ENCODE measurements at regions not wholly inside any gene's neighbourhood (a gene's known extent, or its start where the extent isn't known, plus 50 kb on each side); places are given as distances from the start of the nearest gene placed in this dataset.
A peak's percentile ranks its signal among the peaks of the same experiment; 100 is the strongest.

GRCh38 chr20:48153523-48153922, 368.2 kb upstream of the SULF2 start:
- TF ChIP-seq RFX1 (IDR thresholded peaks at IDR 0.05) = peak; percentile 56; the same call in 1 of the 2 replicates
- TF ChIP-seq ZNF256 (CRISPR knock-in tag; conservative IDR thresholded peaks at IDR 0.05) = no peak
- 21% methylated on average over 3 of the region's 3 CpGs for WGBS (ENCODE audit: low lambda C conversion rate)
- POLR2A ChIA-PET = no interaction called here

GRCh38 chr20:48153103-48153502, 367.8 kb upstream of the SULF2 start:
- FAIRE-seq = no peak

More at GRCh38 chr20:48153523-48153922, 368.2 kb upstream of the SULF2 start:
- Histone ChIP-seq H3K4me3 (replicated peaks in 1 of 3; ENCODE audit: insufficient read depth in 1 of 3, low read depth in 2 of 3, low read length in 3 of 3) (no peak overlapping the region), H4K20me1 (ENCODE audit: insufficient read depth, low read length) (no peaks in the 10 kb centered on the region), H3K9ac (ENCODE audit: insufficient read depth, low read depth, low read length) (no peak overlapping the region), H3K79me2 (ENCODE audit: insufficient read depth, low read length) (no peaks in the 10 kb centered on the region), H2AFZ (ENCODE audit: low read length) (no peak overlapping the region), H3K27me3 (ENCODE audit: control insufficient read depth in 1 of 2, insufficient read depth in 2 of 2, low read length in 2 of 2) (peaks cover 3 to 38% of the 10 kb centered on the region in 2 experiments; a peak in 4 of 5 replicates), H3K4me1 (ENCODE audit: insufficient read depth, low read length) (no peaks in the 10 kb centered on the region), H3K27ac (ENCODE audit: extremely low read length, insufficient read depth, low read length) (no peak overlapping the region), H3K9me3 (ENCODE audit: low read length) (peaks cover 12% of the 10 kb centered on the region), H3K36me3 (replicated peaks in 1 of 2; ENCODE audit: control insufficient read depth in 1 of 2, insufficient read depth in 2 of 2, low read length in 2 of 2) (no peaks in the 10 kb centered on the region), H3K4me2 (ENCODE audit: low read depth, low read length) (no peak overlapping the region)
- intact Hi-C loops (cut with micrococcal nuclease; ENCODE audit: unreplicated experiment) = no loop called here
- CTCF ChIA-PET (ENCODE audit: low intra/inter-chr PET ratio, low total read pairs) = no interaction called here
- in situ Hi-C loops (cut with HindIII; ENCODE audit: extremely low pct_ligation_motif_present, low pct_unique_long_range_greater_than_20kb) = no loop called here
- BruUV-seq (replicated peaks) = no TSS peak
- ATAC-seq (no peak), DNase-seq (ENCODE audit: low spot score) (no peak), FAIRE-seq (no peak)

More at GRCh38 chr20:48153103-48153502, 367.8 kb upstream of the SULF2 start:
- intact Hi-C loops (cut with micrococcal nuclease; ENCODE audit: unreplicated experiment) = no loop called here
- Histone ChIP-seq H3K79me2 (ENCODE audit: insufficient read depth, low read length) (no peaks in the 10 kb centered on the region), H3K9me3 (ENCODE audit: low read length) (peaks cover 12% of the 10 kb centered on the region), H3K4me1 (ENCODE audit: insufficient read depth, low read length) (no peaks in the 10 kb centered on the region), H3K36me3 (replicated peaks in 1 of 2; ENCODE audit: control insufficient read depth in 1 of 2, insufficient read depth in 2 of 2, low read length in 2 of 2) (no peaks in the 10 kb centered on the region), H3K27me3 (ENCODE audit: control insufficient read depth in 1 of 2, insufficient read depth in 2 of 2, low read length in 2 of 2) (peaks cover 3 to 38% of the 10 kb centered on the region in 2 experiments; a peak in 4 of 5 replicates), H3K9ac (ENCODE audit: insufficient read depth, low read depth, low read length) (no peak overlapping the region), H3K4me3 (replicated peaks in 1 of 3; ENCODE audit: insufficient read depth in 1 of 3, low read depth in 2 of 3, low read length in 3 of 3) (no peak overlapping the region), H3K4me2 (ENCODE audit: low read depth, low read length) (no peak overlapping the region), H4K20me1 (ENCODE audit: insufficient read depth, low read length) (no peaks in the 10 kb centered on the region), H2AFZ (ENCODE audit: low read length) (no peak overlapping the region), H3K27ac (ENCODE audit: extremely low read length, insufficient read depth, low read length) (no peak overlapping the region)
- TF ChIP-seq TBX3 (IDR thresholded peaks at IDR 0.05; ENCODE audit: borderline replicate concordance) (no peak), ATRX (CRISPR knock-in tag; IDR thresholded peaks at IDR 0.05; ENCODE audit: borderline replicate concordance) (no peak), RARG (CRISPR knock-in tag; IDR thresholded peaks at IDR 0.05; ENCODE audit: low read depth) (no peak)
- TF ChIP-seq, protein P1, sequence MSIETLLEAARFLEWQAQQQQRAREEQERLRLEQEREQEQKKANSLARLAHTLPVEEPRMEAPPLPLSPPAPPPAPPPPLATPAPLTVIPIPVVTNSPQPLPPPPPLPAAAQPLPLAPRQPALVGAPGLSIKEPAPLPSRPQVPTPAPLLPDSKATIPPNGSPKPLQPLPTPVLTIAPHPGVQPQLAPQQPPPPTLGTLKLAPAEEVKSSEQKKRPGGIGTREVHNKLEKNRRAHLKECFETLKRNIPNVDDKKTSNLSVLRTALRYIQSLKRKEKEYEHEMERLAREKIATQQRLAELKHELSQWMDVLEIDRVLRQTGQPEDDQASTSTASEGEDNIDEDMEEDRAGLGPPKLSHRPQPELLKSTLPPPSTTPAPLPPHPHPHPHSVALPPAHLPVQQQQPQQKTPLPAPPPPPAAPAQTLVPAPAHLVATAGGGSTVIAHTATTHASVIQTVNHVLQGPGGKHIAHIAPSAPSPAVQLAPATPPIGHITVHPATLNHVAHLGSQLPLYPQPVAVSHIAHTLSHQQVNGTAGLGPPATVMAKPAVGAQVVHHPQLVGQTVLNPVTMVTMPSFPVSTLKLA (IDR thresholded peaks at IDR 0.05) = peak; percentile 43; the same call in 1 of the 2 replicates
- TF ChIP-seq, protein P2, sequence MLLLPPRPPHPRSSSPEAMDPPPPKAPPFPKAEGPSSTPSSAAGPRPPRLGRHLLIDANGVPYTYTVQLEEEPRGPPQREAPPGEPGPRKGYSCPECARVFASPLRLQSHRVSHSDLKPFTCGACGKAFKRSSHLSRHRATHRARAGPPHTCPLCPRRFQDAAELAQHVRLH (CRISPR knock-in tag; IDR thresholded peaks at IDR 0.05; ENCODE audit: borderline replicate concordance, low read depth) = no peak
- ChIA-PET POLR2A (no interaction called here), CTCF (ENCODE audit: low intra/inter-chr PET ratio, low total read pairs) (no interaction called here)
- in situ Hi-C loops (cut with HindIII; ENCODE audit: extremely low pct_ligation_motif_present, low pct_unique_long_range_greater_than_20kb) = no loop called here
- DNase-seq (ENCODE audit: low spot score) (no peak), ATAC-seq (no peak)
- WGBS (ENCODE audit: low lambda C conversion rate) = 20% methylated on average over 10 of the region's 10 CpGs
- no TSS peak for BruUV-seq (replicated peaks)
